IMR-90 (cell line): ENCODE measurements at regions not wholly inside any gene's neighbourhood (a gene's known extent, or its start where the extent isn't known, plus 50 kb on each side); places are given as distances from the start of the nearest gene placed in this dataset.

Source experiments
- ATAC-seq: fragments of 200-7000 bp; cut with Tn5 transposase; 2 replicates; pipeline ENCODE4 v1.9.1; 2020; ENCODE audit warnings: low read depth, mild to moderate bottlenecking, moderate library complexity
- BruUV-seq: library from RNA; stranded (reverse); fragments of 400-500 nt; replicated peaks from 2 replicates; lab custom pipeline; 2021; lab: Mats Ljungman, UMichigan
- CTCF ChIA-PET: fragments of 300-600 bp; formaldehyde crosslinking; extraction: SDS; loops from one replicate; lab custom pipeline; 2021; ENCODE audit warnings: antibody characterized with exemption; lab: Yijun Ruan, JAX
- POLR2A ChIA-PET: fragments of 300-600 bp; sonication (Branson Sonifier 250); formaldehyde crosslinking; loops from one replicate; lab custom pipeline; 2022; ENCODE audit warnings: antibody characterized with exemption; ENCODE audit not compliant: unreplicated experiment; lab: Charles Lee
- DNase-seq: peaks from one replicate; pipeline ENCODE4 v3.0.0; 2013
- H2AFZ ChIP-seq: replicated peaks from 2 replicates; pipeline ENCODE3; 2013; ENCODE audit warnings: low read length, mild to moderate bottlenecking; ENCODE audit not compliant: poor library complexity
- H2AK5ac ChIP-seq: 2 replicates; pipeline ENCODE4 v1.6.1; 2013; ENCODE audit warnings: low read depth, low read length, inconsistent platforms
- H2AK9ac ChIP-seq: replicated peaks from 2 replicates; pipeline ENCODE3; 2013; ENCODE audit warnings: mild to moderate bottlenecking, low read depth, low read length, moderate library complexity; ENCODE audit not compliant: poor library complexity
- H2BK120ac ChIP-seq: 2 replicates; pipeline ENCODE4 v1.6.1; 2013; ENCODE audit warnings: low read depth, low read length, inconsistent platforms
- H2BK15ac ChIP-seq: 3 replicates; pipeline ENCODE4 v1.6.1; 2013; ENCODE audit warnings: low read depth, low read length, inconsistent platforms
- H2BK20ac ChIP-seq: 2 replicates; pipeline ENCODE4 v1.6.1; 2013; ENCODE audit warnings: low read depth, mild to moderate bottlenecking, inconsistent platforms, low read length, moderate library complexity
- H2BK5ac ChIP-seq: 2 replicates; pipeline ENCODE4 v1.6.1; 2013; ENCODE audit warnings: mild to moderate bottlenecking, low read depth, low read length, inconsistent platforms; ENCODE audit not compliant: poor library complexity, severe bottlenecking
- H3K14ac ChIP-seq: replicated peaks from 2 replicates; pipeline ENCODE4 v1.6.1; 2013; ENCODE audit warnings: low read depth, low read length, inconsistent platforms
- H3K18ac ChIP-seq: 2 replicates; pipeline ENCODE4 v1.6.1; 2013; ENCODE audit warnings: low read depth, low read length, control low read depth
- H3K23ac ChIP-seq: 2 replicates; pipeline ENCODE4 v1.6.1; 2013; ENCODE audit warnings: low read depth, low read length, inconsistent platforms
- H3K27ac ChIP-seq: 2 replicates; pipeline ENCODE4 v1.5.1; 2013; ENCODE audit warnings: mild to moderate bottlenecking, control low read depth, low read length; ENCODE audit not compliant: insufficient read depth
- H3K27me3 ChIP-seq: 2 replicates; pipeline ENCODE4 v1.6.1; 2013; ENCODE audit warnings: low read length; ENCODE audit not compliant: control insufficient read depth, insufficient read depth
- H3K36me3 ChIP-seq: 2 replicates; pipeline ENCODE4 v1.6.1; 2013; ENCODE audit warnings: low read length, mixed read lengths; ENCODE audit not compliant: control insufficient read depth, insufficient read depth
- H3K4ac ChIP-seq: 2 replicates; pipeline ENCODE4 v1.6.1; 2013; ENCODE audit warnings: low read depth, low read length, inconsistent platforms
- H3K4me1 ChIP-seq: 2 replicates; pipeline ENCODE4 v1.6.1; 2013; ENCODE audit warnings: low read length, mixed read lengths; ENCODE audit not compliant: control insufficient read depth, insufficient read depth
- H3K4me2 ChIP-seq: 2 replicates; pipeline ENCODE4 v1.6.1; 2013; ENCODE audit warnings: low read depth, mild to moderate bottlenecking, control low read depth, low read length, moderate library complexity
- H3K4me3 ChIP-seq: 2 replicates; pipeline ENCODE4 v1.5.1; 2013; ENCODE audit warnings: low read depth, mild to moderate bottlenecking, control low read depth, low read length, moderate library complexity; ENCODE audit not compliant: insufficient read depth
- H3K56ac ChIP-seq: 2 replicates; pipeline ENCODE4 v1.6.1; 2013; ENCODE audit warnings: low read length, inconsistent platforms; ENCODE audit not compliant: insufficient read depth; ENCODE audit errors: extremely low read depth
- H3K79me1 ChIP-seq, 2 experiments: 2 replicates each; pipeline ENCODE4 v1.6.1; 2013; ENCODE audit warnings: low read length in 2 of 2, inconsistent platforms in 1 of 2, low read depth in 1 of 2
- H3K9ac ChIP-seq: 2 replicates; pipeline ENCODE4 v1.6.1; 2013; ENCODE audit warnings: low read depth, low read length, control low read depth
- H3K9me1 ChIP-seq: 2 replicates; pipeline ENCODE4 v1.6.1; 2013; ENCODE audit warnings: low read length, inconsistent platforms; ENCODE audit not compliant: insufficient read depth
- H3K9me3 ChIP-seq: 2 replicates; pipeline ENCODE4 v1.6.1; 2013; ENCODE audit warnings: low read length; ENCODE audit not compliant: control insufficient read depth, insufficient read depth
- H4K20me1 ChIP-seq: 2 replicates; pipeline ENCODE4 v1.6.1; 2013; ENCODE audit warnings: low read length, inconsistent platforms; ENCODE audit not compliant: insufficient read depth
- H4K5ac ChIP-seq: 2 replicates; pipeline ENCODE4 v1.6.1; 2013; ENCODE audit warnings: mild to moderate bottlenecking, low read depth, low read length, control low read depth
- H4K8ac ChIP-seq, 2 experiments: 2 replicates each; pipeline ENCODE4 v1.6.1; 2013; ENCODE audit warnings: low read depth in 2 of 2, low read length in 2 of 2, control low read depth in 1 of 2, inconsistent platforms in 1 of 2
- H4K91ac ChIP-seq: 2 replicates; pipeline ENCODE4 v1.6.1; 2013; ENCODE audit warnings: low read depth, low read length, inconsistent platforms; ENCODE audit not compliant: insufficient read depth
- FOS ChIP-seq: fragments of 150-350 bp; IDR thresholded peaks from 2 replicates; pipeline ENCODE4 v1.6.1; 2016; ENCODE audit warnings: low read depth, low read length
- WGBS, 2 experiments: methylation state at CpG; one replicate each; pipeline versions ENCODE4 v1.1.5 to v1.1.7; 2013; ENCODE audit warnings: missing lambda C conversion rate in 2 of 2; ENCODE audit not compliant: insufficient read length in 1 of 2; ENCODE audit errors: extremely low coverage in 2 of 2; 5-methylcytosine and 5-hydroxymethylcytosine counted together
- dilution Hi-C: fragments of 300-500 bp; cut with HindIII; formaldehyde crosslinking; loops from one replicate; pipeline ENCODE4 v1.14.3; 2018; ENCODE audit warnings: low sequenced_read_pairs; ENCODE audit not compliant: unreplicated experiment
- in situ Hi-C: fragments of 300-500 bp; cut with MboI; formaldehyde crosslinking; loops from 3 replicates; pipeline ENCODE4 v1.14.3; 2019; ENCODE audit warnings: low sequenced_read_pairs, inconsistent platforms, mixed read lengths
- intact Hi-C: fragments of 100-400 bp; cut with micrococcal nuclease; formaldehyde crosslinking; loops from 2 replicates; pipeline ENCODE4 v1.10.0; 2022

DNA sequence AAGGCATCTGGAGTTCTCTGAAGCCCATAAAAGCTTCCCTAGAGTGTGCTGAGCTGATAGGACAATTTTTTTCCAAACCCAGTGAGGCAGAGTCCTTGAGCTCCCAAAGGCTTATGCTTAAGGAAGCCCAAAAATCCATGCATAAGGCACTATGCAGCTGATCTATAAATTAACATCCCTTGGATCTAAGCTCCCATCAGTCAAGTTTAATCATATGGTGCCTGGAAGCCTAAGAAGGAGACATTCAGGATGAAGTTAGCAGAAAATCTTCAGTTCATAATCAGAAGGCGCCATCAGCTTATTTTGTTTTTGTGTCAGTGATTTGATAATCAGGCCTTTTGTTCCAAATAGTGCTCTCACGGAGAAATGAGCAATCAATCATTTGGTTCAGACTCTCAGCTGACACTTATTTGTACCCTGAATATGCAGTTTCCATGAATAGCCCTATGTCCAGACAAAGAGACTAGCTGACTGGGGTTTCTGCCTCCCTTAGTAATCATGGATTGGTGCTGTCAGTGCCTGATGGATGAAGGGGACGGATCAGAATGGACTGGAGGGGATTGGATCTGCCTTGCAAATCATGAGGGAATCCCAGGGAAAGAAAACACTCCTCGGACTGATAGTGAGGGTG, 464.8 kb upstream of the RGPD4 start:
- no peaks in the 10 kb centered on the region for H3K9me1 ChIP-seq
- no peaks in the 10 kb centered on the region for H3K36me3 ChIP-seq
- intact Hi-C loops: no loop called here
- H3K4me2 ChIP-seq: no peak overlapping the region
- dilution Hi-C loops: no loop called here
- no peak overlapping the region for H2BK120ac ChIP-seq
- peaks cover 5% of the 10 kb centered on the region; the same call in 1 of the 2 replicates for H3K9me3 ChIP-seq
- no peak overlapping the region for H2BK20ac ChIP-seq
- no peak overlapping the region for H4K91ac ChIP-seq
- in situ Hi-C loops: no loop called here
- WGBS, 2 experiments: 17% methylated on average over 1 of the region's 4 CpGs; no CpG with 5 or more reads in 1 of the 2 experiments
- H3K27ac ChIP-seq: no peak overlapping the region
- no peak overlapping the region for H2AK9ac ChIP-seq
- CTCF ChIA-PET: no interaction called here
- no peak overlapping the region for H4K5ac ChIP-seq
- H3K23ac ChIP-seq: no peak overlapping the region
- H3K79me1 ChIP-seq: no peaks in the 10 kb centered on the region
- ATAC-seq: no peak
- no peak overlapping the region for H3K9ac ChIP-seq
- POLR2A ChIA-PET: no interaction called here
- H4K8ac ChIP-seq: no peak overlapping the region
- no peaks in the 10 kb centered on the region for H3K27me3 ChIP-seq
- no TSS peak for BruUV-seq
- no peak overlapping the region for H3K4me3 ChIP-seq
- no peak overlapping the region for H2BK5ac ChIP-seq
- H3K56ac ChIP-seq: no peak overlapping the region
- no peak overlapping the region for H3K14ac ChIP-seq
- no peak for TF ChIP-seq FOS
- no peak overlapping the region for H3K4ac ChIP-seq
- H4K20me1 ChIP-seq: no peaks in the 10 kb centered on the region
- DNase-seq: no peak
- H2BK15ac ChIP-seq: no peak overlapping the region
- no peak overlapping the region for H2AFZ ChIP-seq
- H3K18ac ChIP-seq: no peak overlapping the region
- no peaks in the 10 kb centered on the region for H3K4me1 ChIP-seq
- no peak overlapping the region for H2AK5ac ChIP-seq
